ENCODE measurements at regions not wholly inside any gene's neighbourhood (a gene's known extent, or its start where the extent isn't known, plus 50 kb on each side); places are given as distances from the start of the nearest gene placed in this dataset.
A peak's percentile ranks its signal among the peaks of the same experiment; 100 is the strongest.
"Not testable (repeated sequence)": the region's sequence is repeated elsewhere in the genome, so short reads cannot be mapped to it uniquely, and the experiment has no call there.

- POLR2A ChIA-PET = interaction anchor here (0.7 kb wide), 1 partner anchor 27 kb away, joined by 3 read pairs; no protein-coding TSS in a partner anchor
- CTCF ChIA-PET = no interaction called here
- intact Hi-C loops (cut with micrococcal nuclease) = no loop called here
These were observed 688.2 kb downstream of the NYAP2 start for GRCh38 chr2:226087505-226088365.

GRCh38 chr2:226087051-226087450, 687.5 kb downstream of the NYAP2 start:
- H3K36me3 Mint-ChIP-seq (ENCODE audit: insufficient read depth, unreplicated experiment) = no peaks in the 10 kb centered on the region
- TF ChIP-seq CTCF (IDR thresholded peaks at IDR 0.05; ENCODE audit: unreplicated experiment) = no peak
- no peak overlapping the region for H3K4me3 Mint-ChIP-seq (ENCODE audit: unreplicated experiment)
- BruUV-seq (replicated peaks) = no TSS peak
- no peak for DNase-seq (ENCODE audit: unreplicated experiment)
- peaks cover 6% of the 10 kb centered on the region for H3K4me1 Mint-ChIP-seq (ENCODE audit: insufficient read depth, unreplicated experiment)
- peaks cover 14% of the 10 kb centered on the region for H3K9me3 Mint-ChIP-seq (ENCODE audit: unreplicated experiment)
- intact Hi-C loops (cut with micrococcal nuclease) = no loop called here
- POLR2A ChIA-PET = no interaction called here
- CTCF ChIA-PET = no interaction called here
- H3K27ac Mint-ChIP-seq (ENCODE audit: low read depth, unreplicated experiment) = no peak overlapping the region
- no peaks in the 10 kb centered on the region for H3K27me3 Mint-ChIP-seq (ENCODE audit: insufficient read depth, unreplicated experiment)

More at GRCh38 chr2:226087505-226088365, 688.2 kb downstream of the NYAP2 start:
- DNase-seq (ENCODE audit: unreplicated experiment) = peak; percentile 28
- no peak overlapping the region for H3K27ac Mint-ChIP-seq (ENCODE audit: low read depth, unreplicated experiment)
- no peak for TF ChIP-seq CTCF (IDR thresholded peaks at IDR 0.05; ENCODE audit: unreplicated experiment)
- H3K4me3 Mint-ChIP-seq (ENCODE audit: unreplicated experiment) = no peak overlapping the region
- no TSS peak for BruUV-seq (replicated peaks)
- H3K4me1 Mint-ChIP-seq (ENCODE audit: insufficient read depth, unreplicated experiment) = peaks cover 6% of the 10 kb centered on the region
- peaks cover 14% of the 10 kb centered on the region for H3K9me3 Mint-ChIP-seq (ENCODE audit: unreplicated experiment)
- no peaks in the 10 kb centered on the region for H3K36me3 Mint-ChIP-seq (ENCODE audit: insufficient read depth, unreplicated experiment)
- H3K27me3 Mint-ChIP-seq (ENCODE audit: insufficient read depth, unreplicated experiment) = no peaks in the 10 kb centered on the region

- Mint-ChIP-seq H3K27ac (ENCODE audit: low read depth, unreplicated experiment) (no peak overlapping the region), H3K36me3 (ENCODE audit: insufficient read depth, unreplicated experiment) (no peaks in the 10 kb centered on the region), H3K4me3 (ENCODE audit: unreplicated experiment) (no peak overlapping the region), H3K9me3 (ENCODE audit: unreplicated experiment) (peaks cover 14% of the 10 kb centered on the region), H3K27me3 (ENCODE audit: insufficient read depth, unreplicated experiment) (no peaks in the 10 kb centered on the region), H3K4me1 (ENCODE audit: insufficient read depth, unreplicated experiment) (peaks cover 6% of the 10 kb centered on the region)
- ChIA-PET POLR2A (no interaction called here), CTCF (no interaction called here)
- intact Hi-C loops (cut with micrococcal nuclease) = no loop called here
- TF ChIP-seq CTCF (IDR thresholded peaks at IDR 0.05; ENCODE audit: unreplicated experiment) = no peak
- BruUV-seq (replicated peaks) = no TSS peak
- DNase-seq (ENCODE audit: unreplicated experiment) = no peak
These were observed 686.7 kb downstream of the NYAP2 start for GRCh38 chr2:226086190-226086589.

GRCh38 chr2:226085425-226085824, 685.9 kb downstream of the NYAP2 start:
- H3K4me3 Mint-ChIP-seq (ENCODE audit: unreplicated experiment); POLR2A ChIA-PET; H3K36me3 Mint-ChIP-seq (ENCODE audit: insufficient read depth, unreplicated experiment); H3K4me1 Mint-ChIP-seq (ENCODE audit: insufficient read depth, unreplicated experiment); CTCF ChIA-PET; BruUV-seq (replicated peaks); H3K27me3 Mint-ChIP-seq (ENCODE audit: insufficient read depth, unreplicated experiment); H3K27ac Mint-ChIP-seq (ENCODE audit: low read depth, unreplicated experiment); DNase-seq (ENCODE audit: unreplicated experiment); intact Hi-C loops (cut with micrococcal nuclease): not testable (repeated sequence)
- peaks cover 14% of the 10 kb centered on the region for H3K9me3 Mint-ChIP-seq (ENCODE audit: unreplicated experiment)

Measured in MCF 10A (cell line).